Stomach smooth muscle (tissue), 2 donors: ENCODE measurements at regions not wholly inside any gene's neighbourhood (a gene's known extent, or its start where the extent isn't known, plus 50 kb on each side); places are given as distances from the start of the nearest gene placed in this dataset.

Experiments used
- H3K27ac ChIP-seq: one replicate; pipeline ENCODE4 v1.7.0; 2013; ENCODE audit warnings: mild to moderate bottlenecking, low read length, inconsistent platforms
- H3K27me3 ChIP-seq, 2 donors: one replicate each; pipeline ENCODE4 v1.7.0; 2013; ENCODE audit warnings: low read length in 2 of 2; ENCODE audit not compliant: insufficient read depth in 2 of 2, control insufficient read depth in 1 of 2
- H3K36me3 ChIP-seq, 2 donors: one replicate each; pipeline ENCODE4 v1.7.0; 2013; ENCODE audit warnings: low read length in 2 of 2; ENCODE audit not compliant: control insufficient read depth in 2 of 2, insufficient read depth in 2 of 2
- H3K4me1 ChIP-seq: one replicate; pipeline ENCODE4 v1.7.0; 2013; ENCODE audit warnings: low read length; ENCODE audit not compliant: control insufficient read depth, insufficient read depth
- H3K4me3 ChIP-seq, 2 donors: one replicate each; pipeline ENCODE4 v1.7.0; 2013; ENCODE audit warnings: low read length in 2 of 2
- H3K9ac ChIP-seq, 2 donors: one replicate each; pipeline ENCODE4 v1.7.0; 2013; ENCODE audit warnings: low read length in 2 of 2, mild to moderate bottlenecking in 1 of 2
- H3K9me3 ChIP-seq, 2 donors: one replicate each; pipeline ENCODE4 v1.7.0; 2013; ENCODE audit warnings: low read length in 2 of 2; ENCODE audit not compliant: control insufficient read depth in 2 of 2
- donor health status: healthy.
- donor health status: Pancreatic carcinoma.

GRCh38 chr11:128195057-128195751 is 392.2 kb downstream of the ETS1 start:
- H3K36me3 ChIP-seq: no peaks in the 10 kb centered on the region
- H3K27ac ChIP-seq: no peak overlapping the region
- H3K9me3 ChIP-seq: no peaks in the 10 kb centered on the region
- no peaks in the 10 kb centered on the region for H3K4me1 ChIP-seq
- no peak overlapping the region for H3K9ac ChIP-seq
- no peak overlapping the region for H3K4me3 ChIP-seq
- no peaks in the 10 kb centered on the region for H3K27me3 ChIP-seq

GRCh38 chr11:128194216-128194615 is 393.1 kb downstream of the ETS1 start:
- Histone ChIP-seq H3K9ac (no peak overlapping the region), H3K4me3 (no peak overlapping the region), H3K4me1 (no peaks in the 10 kb centered on the region), H3K36me3 (no peaks in the 10 kb centered on the region), H3K27ac (no peak overlapping the region), H3K9me3 (no peaks in the 10 kb centered on the region), H3K27me3 (no peaks in the 10 kb centered on the region)

DNA sequence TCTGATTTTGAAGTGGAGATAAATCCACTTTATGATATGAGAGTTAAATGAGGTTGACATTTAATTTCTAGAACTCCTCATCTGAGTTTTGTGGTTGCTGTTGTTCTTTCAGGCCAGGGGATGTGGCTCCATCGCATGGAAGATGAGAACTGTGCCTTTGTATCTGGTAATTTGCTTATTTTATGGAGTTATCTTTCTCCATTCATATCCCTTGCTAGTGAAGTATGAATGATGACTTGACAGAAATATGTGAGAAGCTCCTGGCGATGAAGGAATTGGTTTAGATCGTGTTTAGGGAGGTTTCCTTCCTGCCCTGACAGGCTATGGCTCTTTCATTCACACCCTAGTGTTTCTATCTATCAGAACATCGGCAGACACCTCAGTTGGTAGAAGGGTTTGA is 393.7 kb downstream of the ETS1 start:
- H3K27ac ChIP-seq: no peak overlapping the region
- no peaks in the 10 kb centered on the region for H3K27me3 ChIP-seq
- H3K9me3 ChIP-seq: no peaks in the 10 kb centered on the region
- no peak overlapping the region for H3K4me3 ChIP-seq
- no peak overlapping the region for H3K9ac ChIP-seq
- H3K4me1 ChIP-seq: no peaks in the 10 kb centered on the region
- H3K36me3 ChIP-seq: no peaks in the 10 kb centered on the region

DNA sequence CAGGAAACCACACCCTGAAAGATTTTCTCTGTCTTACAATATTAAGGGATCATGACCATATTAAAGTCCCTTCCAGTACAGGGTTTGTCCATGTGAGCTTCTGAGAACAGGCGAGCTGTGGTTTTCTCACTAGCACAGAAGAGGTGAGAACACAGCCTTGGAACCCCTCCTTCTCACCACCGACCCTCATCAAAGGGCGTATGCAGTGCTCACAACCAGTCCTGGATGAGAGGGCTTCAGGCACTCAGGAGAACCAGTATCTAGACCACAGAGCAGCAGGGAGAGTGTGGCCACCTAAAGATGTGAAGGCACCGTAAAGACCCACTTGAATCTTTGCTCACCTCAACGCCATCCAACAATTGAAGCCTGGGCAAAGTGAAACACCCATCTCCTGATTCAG is 397.0 kb downstream of the ETS1 start:
- Histone ChIP-seq H3K36me3 (no peaks in the 10 kb centered on the region), H3K27me3 (no peaks in the 10 kb centered on the region), H3K9me3 (no peaks in the 10 kb centered on the region), H3K4me3 (no peak overlapping the region), H3K27ac (no peak overlapping the region), H3K4me1 (no peaks in the 10 kb centered on the region), H3K9ac (no peak overlapping the region)

DNA sequence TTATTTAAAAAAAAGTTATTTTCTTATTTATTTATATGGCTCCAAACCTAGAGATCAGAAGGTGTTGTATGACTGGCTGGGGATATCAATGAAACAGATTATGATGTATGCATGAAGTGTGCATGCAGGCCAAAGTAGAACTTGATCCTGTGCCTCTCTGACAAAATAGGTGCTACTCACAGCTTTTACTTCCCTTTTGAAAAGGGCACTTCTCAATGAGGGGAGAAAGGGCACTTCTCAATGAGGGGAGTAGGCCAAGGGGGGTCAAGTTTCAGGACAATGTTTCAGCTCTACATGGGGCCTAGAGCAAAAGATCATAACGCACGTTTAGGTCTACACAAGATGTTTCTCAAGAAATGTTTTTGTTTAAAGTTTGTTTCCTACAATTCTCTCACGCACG is 397.5 kb downstream of the ETS1 start:
- H3K9me3 ChIP-seq: no peaks in the 10 kb centered on the region

GRCh38 chr11:128188346-128189004 is 398.9 kb downstream of the ETS1 start:
- Histone ChIP-seq H3K9ac (no peak overlapping the region), H3K4me3 (no peak overlapping the region), H3K27me3 (no peaks in the 10 kb centered on the region), H3K4me1 (no peaks in the 10 kb centered on the region), H3K36me3 (no peaks in the 10 kb centered on the region), H3K9me3 (no peaks in the 10 kb centered on the region), H3K27ac (no peak overlapping the region)

More for the DNA sequence above, 397.5 kb downstream of the ETS1 start:
- H3K9ac ChIP-seq: no peak overlapping the region
- no peaks in the 10 kb centered on the region for H3K4me1 ChIP-seq
- H3K36me3 ChIP-seq: no peaks in the 10 kb centered on the region
- no peaks in the 10 kb centered on the region for H3K27me3 ChIP-seq
- H3K4me3 ChIP-seq: no peak overlapping the region
- no peak overlapping the region for H3K27ac ChIP-seq

GRCh38 chr11:128187835-128188234 is 399.5 kb downstream of the ETS1 start:
- no peaks in the 10 kb centered on the region for H3K27me3 ChIP-seq
- H3K4me3 ChIP-seq: no peak overlapping the region
- H3K4me1 ChIP-seq: no peaks in the 10 kb centered on the region
- H3K9me3 ChIP-seq: no peaks in the 10 kb centered on the region
- H3K36me3 ChIP-seq: no peaks in the 10 kb centered on the region
- H3K9ac ChIP-seq: no peak overlapping the region
- H3K27ac ChIP-seq: no peak overlapping the region

DNA sequence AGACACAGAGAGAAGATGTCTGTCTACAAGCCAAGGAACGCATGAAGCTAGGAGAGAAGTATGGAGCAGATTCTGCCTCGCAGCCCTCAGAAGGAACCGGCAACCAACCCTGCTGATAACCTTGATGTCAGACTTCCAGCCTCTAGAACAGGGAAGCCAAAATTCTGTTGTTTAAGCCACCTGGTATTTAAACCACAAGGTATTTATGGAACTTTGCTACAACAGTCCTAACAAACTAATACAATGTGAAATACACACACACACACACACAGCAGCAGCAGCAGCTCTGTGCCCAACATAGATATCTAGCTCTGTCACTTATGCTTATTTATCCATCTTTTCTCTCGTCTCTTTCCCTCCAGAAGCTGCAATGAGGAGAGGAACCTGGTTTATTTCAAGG is 400.0 kb downstream of the ETS1 start:
- Histone ChIP-seq H3K27me3 (no peaks in the 10 kb centered on the region), H3K9ac (no peak overlapping the region), H3K27ac (no peak overlapping the region), H3K4me3 (no peak overlapping the region), H3K36me3 (no peaks in the 10 kb centered on the region), H3K9me3 (no peaks in the 10 kb centered on the region), H3K4me1 (no peaks in the 10 kb centered on the region)

- Histone ChIP-seq H3K4me3 (no peak overlapping the region), H3K27me3 (no peaks in the 10 kb centered on the region), H3K9me3 (no peaks in the 10 kb centered on the region), H3K36me3 (no peaks in the 10 kb centered on the region), H3K9ac (no peak overlapping the region), H3K4me1 (no peaks in the 10 kb centered on the region), H3K27ac (no peak overlapping the region)
Observed at GRCh38 chr11:128184981-128185380, 402.4 kb downstream of the ETS1 start.

DNA sequence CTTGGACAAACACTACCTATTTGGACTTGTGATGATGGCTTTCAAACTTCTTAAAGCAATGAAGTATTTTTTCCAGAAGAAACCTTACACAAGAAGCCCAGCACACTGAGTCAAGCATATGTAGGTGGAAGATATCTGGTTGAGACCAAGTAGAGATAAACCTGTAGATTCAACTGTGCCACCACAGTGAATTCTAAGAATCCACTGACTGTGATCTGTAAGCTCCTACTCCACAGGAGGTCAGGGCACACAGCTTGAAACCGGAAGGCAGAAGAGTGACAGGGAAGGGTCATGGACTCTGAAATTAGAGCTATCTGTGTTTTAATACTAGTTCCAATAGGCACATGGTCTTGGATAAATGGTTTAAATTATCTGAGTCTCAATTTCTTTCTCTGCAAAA is 404.5 kb downstream of the ETS1 start:
- no peaks in the 10 kb centered on the region for H3K36me3 ChIP-seq
- H3K4me1 ChIP-seq: no peaks in the 10 kb centered on the region
- no peaks in the 10 kb centered on the region for H3K27me3 ChIP-seq
- H3K9ac ChIP-seq: no peak overlapping the region
- no peak overlapping the region for H3K4me3 ChIP-seq
- H3K9me3 ChIP-seq: no peaks in the 10 kb centered on the region
- no peak overlapping the region for H3K27ac ChIP-seq

DNA sequence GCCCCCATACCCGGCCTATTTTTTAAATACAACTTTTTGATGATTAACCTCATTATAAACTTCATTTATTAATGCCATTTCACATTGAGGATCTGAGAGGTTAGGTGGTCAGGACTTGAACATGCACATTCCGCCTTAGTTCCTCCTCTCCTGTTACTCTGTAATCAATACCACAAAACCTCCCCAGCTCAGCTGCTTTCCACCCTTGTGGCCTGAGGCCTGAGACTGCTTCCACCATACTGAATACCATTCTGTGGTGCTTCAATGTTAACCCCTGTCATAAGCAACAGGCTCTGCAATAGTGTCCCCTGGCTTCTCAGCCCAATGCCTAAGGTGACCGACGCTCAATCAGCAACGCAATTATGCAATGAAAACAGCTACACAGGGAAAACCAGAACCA is 405.4 kb downstream of the ETS1 start:
- Histone ChIP-seq H3K4me3 (no peak overlapping the region), H3K9me3 (no peaks in the 10 kb centered on the region), H3K27ac (no peak overlapping the region), H3K4me1 (no peaks in the 10 kb centered on the region), H3K27me3 (no peaks in the 10 kb centered on the region), H3K36me3 (no peaks in the 10 kb centered on the region), H3K9ac (no peak overlapping the region)
